HepG2 (cell line): ENCODE measurements at regions not wholly inside any gene's neighbourhood (a gene's known extent, or its start where the extent isn't known, plus 50 kb on each side); places are given as distances from the start of the nearest gene placed in this dataset.

Experiments
- ATAC-seq: fragments of 200-7000 bp; cut with Tn5 transposase; 3 replicates; pipeline ENCODE4 v1.9.1; 2020; ENCODE audit warnings: mild to moderate bottlenecking, moderate library complexity
- BruUV-seq: library from RNA; stranded (reverse); fragments of 400-500 nt; replicated peaks from 2 replicates; lab custom pipeline; 2021; lab: Mats Ljungman, UMichigan
- CTCF ChIA-PET: fragments of 300-600 bp; formaldehyde crosslinking; extraction: SDS; loops from one replicate; lab custom pipeline; 2021; ENCODE audit warnings: low total read pairs, inconsistent platforms, low intra/inter-chr PET ratio; lab: Yijun Ruan, JAX
- POLR2A ChIA-PET: fragments of 350-600 bp; sonication (Branson Sonifier 250); formaldehyde crosslinking; loops from one replicate; lab custom pipeline; 2020; ENCODE audit warnings: antibody characterized with exemption, inconsistent platforms; lab: Yijun Ruan, JAX
- DNase-seq: peaks from one replicate; pipeline ENCODE4 v3.0.0-alpha.2; 2015; ENCODE audit warnings: low spot score
- FAIRE-seq: peaks from 3 replicates; lab custom pipeline; 2011; peaks lifted over from hg19 to GRCh38; lab: Jason Lieb, UNC
- H2AFZ ChIP-seq: one replicate; pipeline ENCODE4 v1.6.1; 2011; ENCODE audit warnings: low read length, inconsistent platforms
- H3K27ac ChIP-seq: fragments of 300-600 bp; 3 replicates; pipeline ENCODE4 v1.8.0; 2011; ENCODE audit warnings: mixed run types, mild to moderate bottlenecking, mixed read lengths, low read length, inconsistent platforms; ENCODE audit not compliant: insufficient read depth; ENCODE audit errors: extremely low read length
- H3K27me3 ChIP-seq, 2 experiments: fragments of 200-600 bp in 1 of 2; 2 replicates in 1 of 2; 3 replicates in 1 of 2; pipeline versions ENCODE4 v1.6.0 to v1.8.0; 2011; ENCODE audit warnings: low read length in 2 of 2, mild to moderate bottlenecking in 2 of 2, moderate library complexity in 2 of 2, inconsistent platforms in 1 of 2; ENCODE audit not compliant: insufficient read depth in 2 of 2, control insufficient read depth in 1 of 2
- H3K36me3 ChIP-seq, 2 experiments: fragments of 200-600 bp in 1 of 2; replicated peaks in 1 of 2; 2 replicates in 1 of 2; 3 replicates in 1 of 2; pipeline versions ENCODE4 v1.5.1 to v1.8.0; 2011; ENCODE audit warnings: low read length in 2 of 2, inconsistent platforms in 1 of 2; ENCODE audit not compliant: insufficient read depth in 2 of 2, control insufficient read depth in 1 of 2
- H3K4me1 ChIP-seq: 2 replicates; pipeline ENCODE4 v1.5.1; 2012; ENCODE audit warnings: low read length, inconsistent platforms; ENCODE audit not compliant: insufficient read depth
- H3K4me2 ChIP-seq: 2 replicates; pipeline ENCODE4 v1.6.0; 2011; ENCODE audit warnings: low read depth, low read length, inconsistent platforms
- H3K4me3 ChIP-seq, 3 experiments: fragments of 200-600 bp in 1 of 3; sonication (generic), shearing (Covaris generic) in 1 of 3; replicated peaks in 1 of 3; 2 replicates each; pipeline ENCODE4 v1.5.1; 2011 to 2016; ENCODE audit warnings: low read length in 3 of 3, inconsistent platforms in 2 of 3, low read depth in 2 of 3, mild to moderate bottlenecking in 2 of 3, control low read depth in 1 of 3, mixed read lengths in 1 of 3; ENCODE audit not compliant: insufficient read depth in 1 of 3
- H3K79me2 ChIP-seq: one replicate; pipeline ENCODE4 v1.6.1; 2011; ENCODE audit warnings: low read length, inconsistent platforms; ENCODE audit not compliant: insufficient read depth
- H3K9ac ChIP-seq: 2 replicates; pipeline ENCODE4 v1.6.0; 2011; ENCODE audit warnings: mild to moderate bottlenecking, low read depth, low read length, inconsistent platforms; ENCODE audit not compliant: insufficient read depth
- H3K9me3 ChIP-seq: 2 replicates; pipeline ENCODE4 v1.5.1; 2012; ENCODE audit warnings: mild to moderate bottlenecking, low read length
- H4K20me1 ChIP-seq: 2 replicates; pipeline ENCODE4 v1.6.0; 2011; ENCODE audit warnings: inconsistent platforms, mild to moderate bottlenecking, low read length, moderate library complexity; ENCODE audit not compliant: insufficient read depth
- ARID2 ChIP-seq: sonication (generic); formaldehyde crosslinking; IDR thresholded peaks from 2 replicates; pipeline ENCODE4 v1.8.1; 2022; ENCODE audit warnings: mild to moderate bottlenecking, missing genetic modification reagents, borderline replicate concordance
- ATF7 ChIP-seq, 2 experiments: fragments of 450-650 bp in 1 of 2; sonication (generic) in 1 of 2; formaldehyde crosslinking in 1 of 2; IDR thresholded peaks; 2 replicates each; pipeline versions ENCODE4 v1.4.0 to v1.6.1; 2016 to 2020; ENCODE audit warnings: antibody characterized with exemption in 1 of 2, mild to moderate bottlenecking in 1 of 2, missing genetic modification reagents in 1 of 2
- CREB1 ChIP-seq, 2 experiments: fragments of 450-650 bp in 1 of 2; IDR thresholded peaks; 2 replicates each; pipeline ENCODE4 v1.6.1; 2016 to 2017; ENCODE audit warnings: control low read depth in 1 of 2, mild to moderate bottlenecking in 1 of 2, missing compliant biosample characterization in 1 of 2, missing genetic modification characterization in 1 of 2
- DNMT1 ChIP-seq: sonication (generic); formaldehyde crosslinking; IDR thresholded peaks from 2 replicates; pipeline ENCODE4 v1.5.1; 2020; ENCODE audit warnings: mild to moderate bottlenecking, missing genetic modification reagents
- HMGXB3 ChIP-seq: sonication (generic); formaldehyde crosslinking; IDR thresholded peaks from 2 replicates; pipeline ENCODE4 v1.4.0; 2020; ENCODE audit warnings: missing genetic modification reagents, borderline replicate concordance
- IRX3 ChIP-seq: sonication (generic); formaldehyde crosslinking; IDR thresholded peaks from 2 replicates; pipeline ENCODE4 v1.8.1; 2023; ENCODE audit warnings: mild to moderate bottlenecking, low read depth, missing genetic modification reagents, borderline replicate concordance
- MLX ChIP-seq: IDR thresholded peaks from 2 replicates; pipeline ENCODE4 v1.6.1; 2016
- MXI1 ChIP-seq: IDR thresholded peaks from 3 replicates; pipeline ENCODE4 v1.6.1; 2012; ENCODE audit warnings: low read depth, low read length, inconsistent platforms, borderline replicate concordance
- PAWR ChIP-seq: sonication (generic); formaldehyde crosslinking; IDR thresholded peaks from 2 replicates; pipeline ENCODE4 v1.4.0; 2020; ENCODE audit warnings: missing genetic modification reagents, mild to moderate bottlenecking, borderline replicate concordance
- TEAD3 ChIP-seq: optimal IDR thresholded peaks from 2 replicates; pipeline ENCODE3; 2016; ENCODE audit warnings: borderline replicate concordance
- ZNF101 ChIP-seq: sonication (generic); formaldehyde crosslinking; IDR thresholded peaks from 2 replicates; pipeline ENCODE4 v1.4.0; 2020; ENCODE audit warnings: mild to moderate bottlenecking, low read depth, missing genetic modification reagents, borderline replicate concordance
- ZNF281 ChIP-seq: sonication (generic); formaldehyde crosslinking; IDR thresholded peaks from 2 replicates; pipeline ENCODE4 v1.4.0; 2020; ENCODE audit warnings: missing genetic modification reagents, borderline replicate concordance
- ZNF484 ChIP-seq: sonication (generic); formaldehyde crosslinking; IDR thresholded peaks from 2 replicates; pipeline ENCODE4 v1.5.1; 2020; ENCODE audit warnings: mild to moderate bottlenecking, low read depth, missing genetic modification reagents, borderline replicate concordance
- ZNF558 ChIP-seq: sonication (generic); formaldehyde crosslinking; IDR thresholded peaks from 2 replicates; pipeline ENCODE4 v1.9.0; 2022; ENCODE audit warnings: mild to moderate bottlenecking, missing genetic modification reagents, borderline replicate concordance
- WGBS: methylation state at CpG from one replicate; pipeline ENCODE4 v1.1.6; 2017; ENCODE audit warnings: low lambda C conversion rate; 5-methylcytosine and 5-hydroxymethylcytosine counted together
- in situ Hi-C: cut with HindIII; loops from 2 replicates; pipeline ENCODE4 v1.10.0; 2017; ENCODE audit warnings: low pct_unique_long_range_greater_than_20kb; ENCODE audit not compliant: extremely low pct_ligation_motif_present
- intact Hi-C: fragments of 100-400 bp; cut with micrococcal nuclease; formaldehyde crosslinking; loops from one replicate; pipeline ENCODE4 v1.10.0; 2022; ENCODE audit not compliant: unreplicated experiment

- no peak for TF ChIP-seq HMGXB3 (CRISPR knock-in tag)
- TF ChIP-seq TEAD3 (CRISPR knock-in tag): no peak
- TF ChIP-seq IRX3 (CRISPR knock-in tag): no peak
- TF ChIP-seq, all 625 proteins: peak for 0
These were observed 288.0 kb downstream of the NDUFA10 start (continued) for GRCh38 chr2:239737144-239737463.

GRCh38 chr2:239736358-239737143, 288.6 kb downstream of the NDUFA10 start:
- intact Hi-C loops (no loop called here), in situ Hi-C loops (no loop called here)
- Histone ChIP-seq H3K4me2 (no peak overlapping the region), H3K4me3 (no peak overlapping the region), H3K9ac (no peak overlapping the region), H3K27ac (no peak overlapping the region), H3K27me3 (peaks cover 13 to 36% of the 10 kb centered on the region in 2 experiments), H3K36me3 (no peaks in the 10 kb centered on the region), H3K4me1 (no peaks in the 10 kb centered on the region), H3K79me2 (no peaks in the 10 kb centered on the region), H2AFZ (no peak overlapping the region), H3K9me3 (no peaks in the 10 kb centered on the region), H4K20me1 (no peaks in the 10 kb centered on the region)
- POLR2A ChIA-PET: no interaction called here
- FAIRE-seq: no peak
- CTCF ChIA-PET: no interaction called here
- no TSS peak for BruUV-seq
- no peak for DNase-seq
- WGBS: 56% methylated on average over 28 of the region's 39 CpGs
- ATAC-seq: peak; percentile 34
- TF ChIP-seq CREB1 (IDR thresholded peaks at IDR 0.05) (peak; percentile 97), CREB1 (CRISPR knock-in tag; IDR thresholded peaks at IDR 0.05) (no peak), MXI1 (no peak), ZNF484 (CRISPR knock-in tag) (no peak), ZNF281 (no peak), MLX (no peak), ZNF558 (CRISPR knock-in tag) (no peak), ATF7 (IDR thresholded peaks at IDR 0.05) (peak; percentile 94), ATF7 (CRISPR knock-in tag; IDR thresholded peaks at IDR 0.05) (no peak), ARID2 (CRISPR knock-in tag) (no peak), ZNF101 (no peak), DNMT1 (0 out of 2 replicates have a peak, but pooled peaks have one; percentile 36), PAWR (CRISPR knock-in tag) (no peak)
